Fibroblast of villous mesenchyme (primary cell): ENCODE measurements at regions not wholly inside any gene's neighbourhood (a gene's known extent, or its start where the extent isn't known, plus 50 kb on each side); places are given as distances from the start of the nearest gene placed in this dataset.

Experiments
- DNase-seq: peaks from one replicate; pipeline ENCODE4 v3.0.0-alpha.2; 2010; ENCODE audit warnings: low read depth
- H3K4me3 ChIP-seq: 2 replicates; pipeline ENCODE4 v1.5.1; 2011; ENCODE audit warnings: low read depth, mild to moderate bottlenecking, low read length
- TF ChIP-seq, protein P1 (sequence below): IDR thresholded peaks from 2 replicates; pipeline ENCODE4 v1.5.1; 2012; ENCODE audit warnings: low read depth, mild to moderate bottlenecking, low read length; ENCODE audit not compliant: insufficient read depth

DNA sequence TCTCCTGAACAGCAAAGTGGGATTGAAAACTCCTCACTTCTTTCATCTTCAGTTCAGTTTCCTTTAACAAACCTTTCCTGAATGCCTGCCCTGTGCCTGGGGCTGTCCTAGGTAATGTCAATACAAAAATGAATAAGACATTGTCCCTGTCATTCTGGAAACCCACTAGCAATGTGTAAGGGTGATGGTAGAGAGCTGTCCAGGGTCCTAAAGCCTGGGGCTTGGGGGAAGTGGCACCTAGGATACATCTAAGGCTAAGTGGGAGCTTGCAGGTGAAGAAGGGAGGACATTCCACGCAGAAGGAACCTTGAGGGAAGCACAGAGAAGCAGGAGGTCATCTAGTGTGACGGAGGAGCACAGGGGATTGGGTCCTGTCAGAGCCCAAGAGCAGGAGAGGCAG is 212.7 kb upstream of the PPP2R3A start:
- H3K4me3 ChIP-seq, result no peak overlapping the region
- DNase-seq, result no peak
- TF ChIP-seq, protein P1, sequence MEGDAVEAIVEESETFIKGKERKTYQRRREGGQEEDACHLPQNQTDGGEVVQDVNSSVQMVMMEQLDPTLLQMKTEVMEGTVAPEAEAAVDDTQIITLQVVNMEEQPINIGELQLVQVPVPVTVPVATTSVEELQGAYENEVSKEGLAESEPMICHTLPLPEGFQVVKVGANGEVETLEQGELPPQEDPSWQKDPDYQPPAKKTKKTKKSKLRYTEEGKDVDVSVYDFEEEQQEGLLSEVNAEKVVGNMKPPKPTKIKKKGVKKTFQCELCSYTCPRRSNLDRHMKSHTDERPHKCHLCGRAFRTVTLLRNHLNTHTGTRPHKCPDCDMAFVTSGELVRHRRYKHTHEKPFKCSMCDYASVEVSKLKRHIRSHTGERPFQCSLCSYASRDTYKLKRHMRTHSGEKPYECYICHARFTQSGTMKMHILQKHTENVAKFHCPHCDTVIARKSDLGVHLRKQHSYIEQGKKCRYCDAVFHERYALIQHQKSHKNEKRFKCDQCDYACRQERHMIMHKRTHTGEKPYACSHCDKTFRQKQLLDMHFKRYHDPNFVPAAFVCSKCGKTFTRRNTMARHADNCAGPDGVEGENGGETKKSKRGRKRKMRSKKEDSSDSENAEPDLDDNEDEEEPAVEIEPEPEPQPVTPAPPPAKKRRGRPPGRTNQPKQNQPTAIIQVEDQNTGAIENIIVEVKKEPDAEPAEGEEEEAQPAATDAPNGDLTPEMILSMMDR, result no peak

DNA sequence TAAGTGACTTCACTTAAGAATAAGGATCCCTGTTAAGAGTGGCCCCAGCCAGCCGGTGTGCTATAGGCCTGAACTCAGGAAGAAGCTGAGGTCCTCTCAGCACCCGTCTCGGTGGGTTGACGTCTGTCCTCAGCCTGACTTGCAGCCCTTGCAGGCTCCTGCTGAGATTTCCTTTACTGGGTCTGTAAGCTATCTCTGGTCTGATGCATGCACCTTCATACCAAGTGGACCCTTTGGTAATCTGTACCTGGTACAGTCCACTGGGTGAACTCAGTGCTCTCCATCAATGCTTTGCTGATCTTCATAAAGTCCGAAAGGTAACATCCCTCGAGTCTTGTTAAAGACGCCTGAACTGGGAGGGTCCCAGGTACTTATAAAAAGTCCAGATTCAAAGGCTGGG is 212.0 kb upstream of the PPP2R3A start:
- TF ChIP-seq, protein P1, result no peak
- no peak for DNase-seq
- no peak overlapping the region for H3K4me3 ChIP-seq

DNA sequence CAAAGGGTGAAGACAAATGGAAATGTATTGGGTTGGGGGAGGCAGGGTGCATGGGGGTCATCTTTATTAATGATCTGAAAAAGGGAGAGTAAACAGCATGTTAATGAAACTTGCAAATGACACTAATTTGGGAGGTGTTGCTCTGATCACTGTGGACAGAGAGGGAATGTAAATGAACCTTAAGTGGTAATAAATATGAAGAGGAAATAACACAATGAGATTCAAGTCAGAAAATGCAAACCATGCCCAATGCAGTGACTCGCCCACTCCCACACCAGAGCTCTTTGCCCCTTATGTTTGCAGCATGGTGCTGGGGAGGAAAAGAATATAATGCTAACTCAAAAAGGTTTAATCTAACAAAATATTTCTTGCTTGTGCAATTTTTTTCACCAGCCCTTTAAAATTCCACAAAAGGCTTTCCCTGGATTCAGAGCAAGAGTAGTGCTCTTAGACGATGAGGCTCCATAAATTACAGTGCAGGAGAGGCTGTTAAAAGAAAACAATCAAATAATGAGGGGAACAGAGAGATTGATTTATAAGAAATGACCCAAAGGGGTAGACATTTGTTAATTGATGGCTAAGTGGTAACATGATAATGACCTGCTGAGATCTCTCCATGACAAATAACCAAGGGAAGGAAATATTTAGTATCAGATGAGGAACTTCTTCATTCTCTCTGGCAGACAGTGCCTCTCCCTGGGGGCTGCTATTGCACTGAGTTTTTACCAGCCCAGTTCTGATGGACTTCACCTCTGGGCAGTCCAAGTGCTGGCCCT is 210.0 kb upstream of the PPP2R3A start:
- H3K4me3 ChIP-seq, result no peak overlapping the region
- TF ChIP-seq, protein P1, result no peak
- DNase-seq, result no peak

DNA sequence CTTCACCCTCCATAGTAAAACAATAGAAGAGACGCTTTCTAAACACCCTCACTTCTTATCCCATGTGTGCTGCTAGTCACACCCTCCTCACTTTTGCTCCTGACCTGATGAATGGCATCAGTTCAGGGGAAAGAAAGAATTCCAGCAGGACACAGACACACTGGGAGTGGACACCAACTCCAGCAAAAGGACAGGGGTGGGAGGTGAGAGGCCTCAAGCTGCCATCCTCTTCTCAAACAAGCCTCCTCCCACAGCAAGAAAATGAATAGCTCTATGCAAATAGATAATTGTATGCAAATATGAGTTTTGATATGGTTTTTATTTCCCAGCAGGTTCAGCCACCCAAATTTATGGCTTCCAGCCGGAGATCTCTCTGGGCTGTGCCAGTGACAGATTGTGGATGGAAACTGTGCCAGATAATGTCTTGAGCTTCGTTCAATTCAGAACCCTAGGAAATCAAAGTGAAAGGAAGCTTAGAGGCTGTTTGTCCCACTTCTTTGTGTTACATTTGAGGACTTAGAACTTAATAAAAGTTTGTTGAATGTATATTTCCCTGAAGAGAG is 209.3 kb upstream of the PPP2R3A start:
- no peak for DNase-seq
- no peak overlapping the region for H3K4me3 ChIP-seq
- TF ChIP-seq, protein P1, result no peak

DNA sequence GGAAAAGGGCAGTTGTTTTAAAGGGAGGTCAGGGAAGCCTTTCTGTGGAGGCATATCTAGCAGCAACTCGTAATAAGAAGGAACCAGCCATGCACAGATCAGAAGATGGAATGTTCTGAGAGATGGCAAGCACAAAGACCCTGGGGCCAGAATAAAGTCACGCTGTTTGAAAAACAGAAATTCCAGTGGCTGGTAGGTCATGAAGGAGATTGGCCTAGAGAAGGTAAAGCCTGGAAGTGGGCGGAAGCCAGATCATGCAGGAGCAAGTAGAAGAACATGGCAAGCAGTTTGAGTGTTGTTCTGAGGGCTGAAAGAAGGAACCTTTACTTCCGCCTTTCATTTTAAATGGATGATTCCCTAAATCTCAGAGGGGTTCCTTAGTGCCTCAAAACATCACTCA is 208.1 kb upstream of the PPP2R3A start:
- no peak for DNase-seq
- H3K4me3 ChIP-seq, result no peak overlapping the region
- TF ChIP-seq, protein P1, result no peak

DNA sequence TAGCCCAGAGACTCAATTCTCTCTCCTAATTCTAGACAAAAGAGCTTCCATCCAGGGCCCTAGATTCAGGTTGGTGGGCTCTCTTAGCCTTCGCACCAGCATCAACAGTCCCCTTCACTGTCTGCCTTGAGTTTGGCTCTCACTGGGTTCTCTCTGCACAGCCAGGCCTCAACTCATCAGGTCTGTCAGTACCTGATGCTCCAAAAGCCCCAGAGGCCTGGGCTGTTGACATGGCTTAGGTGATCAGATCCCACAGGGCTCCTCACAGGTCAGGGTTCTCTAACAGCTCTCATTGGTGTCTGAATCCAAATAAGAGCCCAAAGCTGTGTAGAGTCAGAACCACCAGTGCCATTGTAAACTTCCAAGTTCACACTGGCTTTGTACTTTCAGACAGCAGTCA is 206.6 kb upstream of the PPP2R3A start:
- TF ChIP-seq, protein P1, result no peak
- no peak overlapping the region for H3K4me3 ChIP-seq
- no peak for DNase-seq
